GM19023 (cell line): ENCODE measurements at regions not wholly inside any gene's neighbourhood (a gene's known extent, or its start where the extent isn't known, plus 50 kb on each side); places are given as distances from the start of the nearest gene placed in this dataset.

ENCODE experiments used
- ATAC-seq: cut with Tn5 transposase; IDR thresholded peaks from one replicate; pipeline ENCODE4 v1.9.1; 2021; ENCODE audit warnings: mild to moderate bottlenecking, moderate library complexity; ENCODE audit not compliant: unreplicated experiment

DNA sequence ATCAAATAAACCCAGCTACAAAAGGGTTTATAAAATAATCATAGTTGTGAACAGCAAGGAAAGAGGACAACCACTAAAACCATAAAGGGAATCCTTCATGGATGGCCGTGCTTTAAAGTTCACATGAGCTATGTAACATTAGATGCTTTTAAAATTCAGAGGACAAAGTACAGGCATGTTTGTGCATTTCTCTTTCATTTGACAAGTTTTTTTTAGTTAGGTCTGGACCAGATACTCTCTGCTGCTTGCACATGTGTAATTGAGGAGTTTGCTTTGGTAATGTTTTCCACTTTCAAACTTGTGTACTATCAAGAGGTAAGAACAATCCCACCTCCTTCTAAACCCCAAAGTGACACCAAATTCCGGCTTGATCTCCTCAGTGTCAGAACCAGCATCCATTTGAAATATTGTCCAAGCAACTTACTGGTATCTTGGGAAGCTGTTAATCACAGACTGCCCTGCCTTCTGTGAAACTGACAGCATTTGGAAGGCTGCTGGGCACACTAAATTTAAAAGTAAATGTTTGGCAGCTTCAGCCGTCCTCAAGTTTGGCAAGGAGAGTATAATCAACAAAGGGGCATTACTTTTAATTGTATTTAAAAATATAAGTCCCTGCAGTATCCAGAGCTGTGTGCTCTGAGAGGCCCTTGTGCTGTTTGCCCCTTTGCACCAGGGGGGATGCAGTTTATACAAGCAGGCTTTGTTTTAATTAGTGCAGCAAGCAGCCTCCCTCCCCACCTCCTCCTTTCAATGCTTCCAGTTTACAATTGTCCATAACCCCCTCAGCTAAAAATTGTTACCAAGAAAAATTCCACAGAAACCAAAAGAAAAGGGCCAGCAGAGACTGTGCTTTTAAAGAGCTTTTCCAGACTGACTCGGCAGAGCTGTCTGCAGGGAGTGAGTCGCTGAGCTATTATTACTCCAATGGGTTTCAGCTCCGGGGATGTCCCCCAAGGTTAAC, 328.3 kb upstream of the MPDZ start:
- ATAC-seq = no peak

DNA sequence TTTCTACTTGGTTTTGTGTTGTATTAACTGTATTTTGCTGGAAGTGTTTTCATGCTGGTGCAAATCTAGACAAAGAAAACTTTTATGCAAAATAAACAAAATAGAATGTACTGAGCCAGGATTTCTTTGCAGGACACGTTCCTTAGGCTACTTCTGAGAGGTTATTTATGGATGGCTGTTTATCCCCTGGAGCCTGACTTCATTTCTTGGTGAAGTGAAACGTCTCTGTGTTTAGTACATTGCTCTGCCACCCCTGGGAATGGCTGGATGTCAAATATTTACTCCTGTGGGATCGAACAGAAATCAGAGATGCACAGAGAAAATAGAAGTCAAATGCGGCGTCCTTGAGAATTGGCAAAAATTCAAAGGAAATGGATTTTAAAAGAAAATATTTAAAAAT, 327.1 kb upstream of the MPDZ start:
- ATAC-seq = no peak

DNA sequence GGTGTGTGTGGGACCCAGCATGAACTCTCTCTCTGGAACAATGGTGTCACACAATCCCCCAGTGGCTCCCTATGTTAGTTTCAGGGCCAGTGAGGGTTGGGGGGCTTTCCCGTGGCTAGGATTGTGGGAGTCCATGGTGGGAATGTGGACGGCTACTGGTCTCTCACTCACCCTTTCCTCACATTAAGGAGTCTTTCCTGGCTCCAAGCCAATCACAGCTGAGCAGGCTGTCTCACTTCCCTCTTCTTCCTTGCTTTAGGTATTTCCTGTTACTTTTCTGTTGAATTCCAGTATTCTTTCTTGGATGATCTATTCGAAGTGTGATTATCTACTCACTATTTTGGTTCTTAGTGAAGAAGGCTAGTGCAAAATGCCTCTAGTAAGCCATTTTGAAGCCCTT, 324.4 kb upstream of the MPDZ start:
- ATAC-seq = no peak

DNA sequence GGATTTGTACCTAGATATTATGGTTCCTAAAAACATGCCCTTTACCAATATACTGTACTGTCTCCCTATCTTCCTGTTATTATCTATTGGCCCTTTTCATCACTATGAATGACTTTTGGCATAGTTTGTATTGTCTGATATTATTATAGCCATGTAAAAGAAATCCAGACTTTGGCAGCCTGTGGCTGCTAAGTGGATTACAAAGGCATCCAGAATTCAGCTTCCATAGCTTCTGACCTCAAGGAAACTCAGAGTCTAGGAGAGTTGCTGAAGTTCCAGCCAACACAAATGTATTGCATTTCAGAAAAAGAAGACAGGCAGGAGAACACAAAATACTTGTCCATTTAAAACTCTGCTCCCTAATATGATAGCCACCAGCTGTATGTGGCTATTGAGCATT, 319.2 kb upstream of the MPDZ start:
- no peak for ATAC-seq

DNA sequence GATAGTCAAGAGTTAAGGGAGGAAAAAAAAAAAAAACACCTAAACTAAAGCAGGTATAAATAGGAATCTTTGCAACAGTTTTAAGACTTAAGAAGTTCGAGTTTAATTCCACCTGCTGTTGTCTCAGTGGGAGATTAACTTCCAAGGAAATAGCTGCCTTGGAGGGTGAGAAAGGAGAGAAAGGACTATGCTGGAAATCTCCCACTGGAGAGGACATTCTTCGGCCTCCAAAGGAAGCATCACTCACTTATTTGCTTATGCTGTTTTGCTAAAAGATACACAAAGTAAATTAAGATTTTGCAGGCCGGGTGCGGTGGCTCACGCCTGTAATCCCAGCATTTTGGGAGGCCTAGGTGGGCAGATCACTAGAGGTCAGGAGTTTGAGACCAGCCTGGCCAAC, 317.9 kb upstream of the MPDZ start:
- no peak for ATAC-seq

DNA sequence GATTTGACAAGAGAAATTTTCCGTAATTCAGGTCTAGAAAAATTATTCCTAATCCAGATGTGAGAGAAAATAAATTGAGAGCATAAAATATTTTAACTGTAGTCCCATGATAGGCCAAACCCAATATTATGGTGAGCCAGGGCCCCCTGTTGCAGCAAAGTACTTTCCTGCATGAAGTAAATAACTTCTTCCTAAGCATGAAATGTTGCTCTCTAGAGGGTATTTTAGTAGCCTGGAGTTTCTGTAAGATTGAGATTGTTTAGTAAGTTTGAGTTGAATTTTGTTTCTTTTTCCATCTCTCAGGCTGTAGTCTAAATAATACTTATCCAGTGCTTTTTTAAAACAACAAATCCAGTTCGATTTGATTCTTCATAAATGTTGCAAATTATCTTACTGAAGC, 317.5 kb upstream of the MPDZ start:
- no peak for ATAC-seq

DNA sequence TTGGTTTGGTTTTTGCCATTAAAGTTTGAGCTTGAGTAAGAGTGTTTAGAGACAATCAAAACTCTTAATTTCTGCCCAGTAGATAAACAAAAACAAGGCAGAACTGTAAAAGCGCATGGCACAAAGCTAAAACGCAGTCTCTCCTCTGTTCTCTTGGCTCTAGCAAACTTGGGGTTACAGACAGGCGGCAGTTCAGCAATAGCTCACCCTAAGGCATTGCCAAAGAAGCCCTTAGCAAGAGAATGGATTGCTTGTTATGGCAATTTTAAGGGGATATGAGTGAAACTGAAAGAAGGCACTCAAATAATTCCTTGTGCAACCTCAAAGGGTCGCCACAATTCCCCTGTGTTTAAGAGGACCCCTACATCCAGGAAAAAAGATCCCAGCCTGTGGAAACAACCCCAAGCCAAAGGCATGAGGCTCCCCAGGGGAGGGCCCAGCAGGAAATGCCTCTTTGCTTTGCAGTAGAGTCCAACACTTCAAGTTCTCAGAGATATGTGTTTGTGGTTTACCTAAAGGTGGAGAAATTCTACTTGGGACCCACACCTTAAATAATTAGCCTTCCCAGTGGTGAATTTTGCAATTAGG, 317.0 kb upstream of the MPDZ start:
- ATAC-seq = no peak

DNA sequence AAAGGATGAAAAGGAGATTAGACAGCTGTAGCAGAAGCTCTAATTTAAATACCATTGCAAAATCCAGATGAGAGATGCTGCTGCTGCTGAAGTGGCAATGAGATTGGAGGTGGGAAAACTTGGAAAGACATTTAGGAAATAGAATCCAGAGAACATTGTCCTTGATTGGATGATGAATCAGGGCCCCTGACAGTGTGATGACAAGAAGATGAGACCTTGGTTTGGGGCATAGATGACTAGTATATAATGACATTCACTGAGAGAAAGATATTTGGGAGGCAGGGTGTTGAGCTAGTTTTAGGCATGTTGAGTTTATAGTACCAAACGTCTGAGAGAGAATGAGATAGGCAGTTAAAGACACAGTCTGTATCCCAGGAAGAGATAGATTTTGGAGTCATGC, 311.5 kb upstream of the MPDZ start:
- ATAC-seq = no peak

DNA sequence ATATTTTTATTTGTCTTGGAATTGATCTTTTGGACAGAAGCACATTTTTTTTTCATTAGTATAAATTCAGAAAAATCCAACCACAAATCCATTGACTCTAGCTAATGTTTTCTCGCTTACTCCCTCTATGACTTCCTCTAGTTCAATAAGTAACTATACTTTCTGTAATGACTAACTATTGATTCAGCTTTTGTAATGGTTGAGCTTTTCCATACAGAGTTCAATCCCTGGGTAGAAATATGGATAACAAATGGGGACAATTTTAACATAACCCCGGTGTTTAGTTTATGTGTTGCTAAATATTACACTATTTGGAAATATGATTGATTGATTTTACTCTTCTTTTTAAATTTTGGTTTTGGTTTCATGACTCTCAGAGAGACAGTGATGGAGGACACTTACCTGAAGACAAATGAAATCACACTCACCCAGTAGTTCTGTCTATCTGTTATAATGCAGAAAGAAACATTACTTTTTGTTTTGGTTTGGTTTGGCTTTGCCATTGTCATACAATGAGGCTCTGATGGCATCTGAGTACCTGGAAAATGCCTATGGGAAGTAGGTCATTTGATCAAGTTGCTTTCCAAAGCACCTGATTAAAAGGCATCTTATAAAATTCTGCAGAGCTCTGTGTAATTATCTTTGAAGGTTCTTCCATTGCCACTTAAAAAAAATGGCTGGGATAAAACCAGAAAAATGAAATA, 309.7 kb upstream of the MPDZ start:
- no peak for ATAC-seq

DNA sequence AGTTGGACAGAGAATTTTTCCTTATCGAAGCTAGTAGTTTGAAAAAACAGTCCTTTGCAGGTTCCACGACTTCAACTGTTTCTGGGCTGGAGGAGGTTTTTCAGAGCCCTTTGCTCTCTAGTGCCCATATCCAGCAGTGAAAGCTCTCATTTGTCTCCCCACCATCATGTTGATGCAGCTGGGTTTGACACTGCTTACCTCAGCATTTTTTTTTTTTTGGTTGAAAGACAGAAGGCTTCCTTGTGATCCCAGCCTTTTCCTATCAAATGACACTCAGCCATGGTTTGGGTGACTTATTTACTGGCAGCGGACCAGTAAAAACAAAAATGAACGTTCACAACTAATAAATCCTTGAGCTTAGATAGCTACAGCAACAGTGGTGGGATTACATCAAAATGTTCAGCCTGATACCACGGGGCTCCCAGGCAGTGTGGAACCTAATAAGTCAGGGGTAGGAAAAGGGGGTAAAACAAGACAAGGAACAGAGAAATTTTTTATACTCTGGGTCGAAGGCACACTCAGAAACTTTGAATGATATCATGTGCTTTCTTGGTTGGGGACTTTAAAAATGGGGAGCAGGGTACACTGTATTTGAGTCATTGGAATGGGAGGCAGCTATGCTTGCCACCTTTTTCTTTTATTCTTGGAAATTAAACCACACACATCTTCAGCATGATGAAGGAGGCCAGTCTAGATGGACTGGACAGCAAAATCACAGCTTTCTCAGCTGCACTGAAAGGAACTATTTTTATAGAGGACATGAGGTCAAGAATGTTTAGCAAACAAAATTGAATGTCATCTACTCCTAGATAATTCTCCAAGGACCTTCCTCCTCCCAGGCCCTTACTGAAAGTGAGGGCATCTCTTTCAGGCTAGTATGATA, 308.9 kb upstream of the MPDZ start:
- ATAC-seq = no peak

DNA sequence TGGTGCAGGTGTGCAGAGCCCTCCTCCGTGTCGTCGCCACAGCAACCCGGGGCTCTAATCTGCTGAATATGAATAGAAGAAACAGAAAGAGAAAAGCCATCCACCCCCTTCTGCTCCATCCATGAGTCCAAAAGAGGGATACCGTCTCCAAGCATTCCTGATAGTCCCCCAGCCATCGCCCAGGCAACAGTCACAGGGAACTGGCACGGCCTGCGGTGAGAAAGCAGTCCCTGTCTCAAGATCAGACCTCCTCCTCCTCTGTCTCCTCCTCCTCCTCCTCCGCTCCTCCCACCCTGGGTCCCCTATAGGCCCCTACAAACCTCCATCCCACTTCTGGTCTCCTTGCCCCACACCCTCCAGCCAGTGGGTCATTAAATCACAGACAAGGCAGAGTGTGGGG, 308.1 kb upstream of the MPDZ start:
- no peak for ATAC-seq

DNA sequence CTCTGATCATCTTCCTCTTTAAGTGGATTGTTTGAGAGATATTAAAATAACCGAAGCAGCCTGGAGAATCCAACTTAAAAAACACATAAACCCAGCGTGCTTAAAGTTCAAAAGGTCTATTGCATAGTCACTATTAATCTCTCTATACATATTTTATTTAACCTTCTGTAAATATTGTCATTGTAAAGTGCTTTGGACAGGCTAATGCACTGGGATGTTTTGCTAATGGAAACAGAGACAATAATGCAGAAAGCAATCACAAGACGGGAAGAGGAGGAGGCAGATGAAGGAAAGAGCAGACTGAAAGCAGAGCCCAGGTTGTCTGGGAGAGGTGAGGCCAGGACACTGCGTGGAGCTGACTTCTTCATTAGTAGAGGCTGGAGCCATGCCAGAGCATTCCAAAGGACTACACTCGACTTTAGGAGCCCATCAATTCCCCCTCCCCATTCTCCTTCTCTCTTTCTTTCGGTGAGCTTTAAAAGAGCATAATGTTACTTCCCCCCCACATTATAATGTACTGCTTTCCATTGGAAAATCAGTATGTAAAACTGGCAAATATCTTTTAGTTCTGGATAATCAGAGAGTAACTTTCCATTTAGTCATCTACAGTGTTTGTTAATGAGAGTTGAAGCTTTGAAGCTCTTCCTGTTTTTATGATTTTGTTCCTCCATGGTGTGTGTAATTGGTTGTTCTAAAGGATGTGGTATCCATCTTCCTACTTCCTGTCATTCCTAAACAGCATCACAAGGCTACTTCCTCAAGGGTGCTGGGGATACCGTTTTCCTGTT, 307.3 kb upstream of the MPDZ start:
- no peak for ATAC-seq

DNA sequence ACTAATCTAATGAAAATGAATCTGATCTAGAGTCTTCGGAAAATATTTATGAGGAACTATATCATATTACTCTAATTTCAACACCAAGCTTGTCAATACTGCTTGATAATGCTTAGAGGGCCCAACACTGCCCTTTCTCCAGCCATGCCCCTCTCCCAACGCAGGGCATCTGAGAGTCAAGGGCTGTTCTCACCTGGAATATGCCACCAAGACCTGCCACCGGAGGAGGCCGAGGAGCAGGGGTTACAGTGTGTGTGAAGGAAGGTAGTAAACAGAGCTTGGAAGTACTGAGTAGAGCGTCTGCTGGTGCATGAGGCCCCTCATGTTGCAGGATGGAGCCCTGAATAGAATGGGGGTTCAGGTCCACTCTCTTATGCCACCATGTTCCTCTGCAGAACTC, 301.3 kb upstream of the MPDZ start:
- ATAC-seq = no peak

DNA sequence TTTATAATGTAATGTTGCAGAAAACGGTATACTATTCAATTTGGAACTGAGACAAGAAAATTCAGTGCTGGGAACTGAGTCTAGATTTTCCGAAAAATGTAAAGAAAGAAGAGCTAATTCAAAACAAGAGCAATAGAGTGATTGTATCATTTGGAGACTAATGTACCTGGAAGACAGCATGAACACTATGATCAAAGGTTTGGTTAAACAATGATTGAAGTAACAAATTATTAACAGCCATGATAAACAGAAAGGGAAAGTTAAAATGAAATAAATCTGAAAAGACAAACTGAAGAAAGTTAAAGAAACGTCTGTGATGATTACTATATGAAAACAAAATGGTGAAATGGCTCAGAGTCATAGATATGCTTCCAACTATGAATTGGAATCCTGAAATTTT, 300.6 kb upstream of the MPDZ start:
- no peak for ATAC-seq

DNA sequence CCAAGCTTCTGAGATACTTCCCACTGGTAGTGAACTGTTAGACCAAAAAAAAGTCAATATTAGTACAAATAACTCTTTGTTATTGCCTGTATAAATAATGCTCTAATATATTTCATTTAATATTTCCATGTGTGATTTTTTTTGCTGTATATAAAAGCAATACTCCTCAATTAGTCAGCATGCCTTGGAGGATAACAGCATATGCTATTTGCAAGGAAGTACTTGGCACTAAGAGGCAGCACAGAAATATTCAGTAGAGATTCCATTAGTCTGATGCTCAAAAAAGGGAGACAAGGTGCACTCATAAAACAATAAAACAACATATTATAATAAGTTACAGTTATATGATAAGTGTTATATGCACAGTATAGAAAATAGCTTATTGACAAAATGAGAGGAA, 296.6 kb upstream of the MPDZ start:
- no peak for ATAC-seq

DNA sequence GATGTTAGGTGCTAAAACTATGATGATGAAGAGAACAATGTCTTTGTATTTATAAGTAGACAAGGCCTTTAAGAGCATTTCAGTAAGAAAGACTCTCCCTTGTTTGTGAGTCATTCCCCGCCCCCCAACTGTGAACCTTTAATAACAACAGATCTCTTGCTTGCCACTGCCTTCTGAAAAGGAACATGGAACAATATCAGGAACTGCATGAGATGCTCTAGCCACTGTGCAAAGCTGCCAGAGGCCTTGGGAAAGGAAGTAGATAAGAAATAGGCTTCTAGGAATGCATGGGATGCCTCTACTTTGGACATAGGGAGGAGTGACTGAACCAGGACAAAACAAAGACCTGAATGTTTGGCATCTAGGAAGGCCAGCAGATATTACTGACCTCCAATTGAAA, 296.1 kb upstream of the MPDZ start:
- no peak for ATAC-seq

DNA sequence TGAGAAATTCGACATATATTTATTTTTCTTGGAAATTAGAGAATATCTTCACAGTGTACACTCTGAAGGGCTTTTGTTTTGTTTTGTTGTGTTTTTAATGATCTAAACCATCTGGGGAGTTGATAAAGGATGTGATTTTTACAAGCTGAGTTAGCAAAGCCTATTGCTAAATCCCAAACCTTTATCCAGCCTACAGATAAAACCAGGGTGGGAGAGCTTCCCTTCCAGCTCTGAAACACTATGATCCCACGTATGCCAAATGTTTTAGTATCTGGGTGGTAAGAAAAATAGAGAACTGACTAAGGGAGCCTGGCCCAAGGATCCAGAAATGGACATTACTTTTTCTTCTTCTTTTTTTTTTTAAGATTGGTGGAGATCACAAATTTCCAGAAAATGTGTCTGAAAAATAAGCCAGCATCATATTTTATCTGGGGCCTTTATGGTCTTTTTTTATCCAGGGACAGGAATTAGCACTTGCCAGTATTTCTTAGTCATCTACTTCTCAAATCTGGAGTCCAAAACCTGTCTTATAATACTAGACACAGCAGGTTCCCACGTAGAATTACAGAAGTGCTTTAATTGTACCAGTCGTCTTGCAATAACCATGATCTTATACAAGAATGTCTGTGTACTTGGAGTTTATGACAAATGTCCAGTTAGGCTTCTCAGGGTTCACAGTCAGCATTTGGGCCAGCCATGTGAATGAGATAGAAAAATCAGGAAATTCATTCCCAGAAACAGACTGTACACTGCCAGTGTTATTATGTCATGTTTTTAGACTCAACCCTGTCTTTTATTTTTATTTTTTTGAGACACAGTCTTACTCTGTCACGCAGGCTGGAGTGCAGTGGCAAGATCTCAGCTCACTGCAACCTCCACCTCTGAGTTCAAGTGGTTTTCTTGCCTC, 290.8 kb upstream of the MPDZ start:
- ATAC-seq = no peak

DNA sequence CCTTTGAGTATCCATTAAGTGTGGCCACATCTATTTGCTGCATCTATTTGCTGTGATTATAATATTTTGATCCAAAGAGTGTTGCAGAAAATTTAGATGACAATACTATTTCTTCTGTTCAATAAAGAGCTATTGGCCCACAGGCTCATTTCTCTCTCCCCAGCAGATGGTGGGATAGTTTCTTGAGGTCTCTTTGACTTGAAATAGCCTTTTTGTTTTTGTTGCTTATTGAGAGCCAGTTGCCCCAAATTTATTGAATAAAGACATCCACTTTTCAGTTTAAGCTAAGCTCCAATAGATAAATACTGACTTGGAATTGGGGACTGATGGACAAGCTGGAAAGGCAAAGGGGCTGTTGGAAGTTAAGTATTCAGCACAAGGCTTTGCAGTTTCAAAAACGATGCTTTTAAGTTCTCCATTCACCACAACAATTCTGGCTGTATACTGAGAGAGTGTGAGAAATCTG, 290.1 kb upstream of the MPDZ start:
- ATAC-seq = no peak
